ENCODE measurements at regions not wholly inside any gene's neighbourhood (a gene's known extent, or its start where the extent isn't known, plus 50 kb on each side); places are given as distances from the start of the nearest gene placed in this dataset.

GRCh38 chr1:30342535-30343141 is 380.7 kb downstream of the MATN1 start:
- TF ChIP-seq, protein P1, sequence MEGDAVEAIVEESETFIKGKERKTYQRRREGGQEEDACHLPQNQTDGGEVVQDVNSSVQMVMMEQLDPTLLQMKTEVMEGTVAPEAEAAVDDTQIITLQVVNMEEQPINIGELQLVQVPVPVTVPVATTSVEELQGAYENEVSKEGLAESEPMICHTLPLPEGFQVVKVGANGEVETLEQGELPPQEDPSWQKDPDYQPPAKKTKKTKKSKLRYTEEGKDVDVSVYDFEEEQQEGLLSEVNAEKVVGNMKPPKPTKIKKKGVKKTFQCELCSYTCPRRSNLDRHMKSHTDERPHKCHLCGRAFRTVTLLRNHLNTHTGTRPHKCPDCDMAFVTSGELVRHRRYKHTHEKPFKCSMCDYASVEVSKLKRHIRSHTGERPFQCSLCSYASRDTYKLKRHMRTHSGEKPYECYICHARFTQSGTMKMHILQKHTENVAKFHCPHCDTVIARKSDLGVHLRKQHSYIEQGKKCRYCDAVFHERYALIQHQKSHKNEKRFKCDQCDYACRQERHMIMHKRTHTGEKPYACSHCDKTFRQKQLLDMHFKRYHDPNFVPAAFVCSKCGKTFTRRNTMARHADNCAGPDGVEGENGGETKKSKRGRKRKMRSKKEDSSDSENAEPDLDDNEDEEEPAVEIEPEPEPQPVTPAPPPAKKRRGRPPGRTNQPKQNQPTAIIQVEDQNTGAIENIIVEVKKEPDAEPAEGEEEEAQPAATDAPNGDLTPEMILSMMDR (IDR thresholded peaks at IDR 0.05; ENCODE audit: low read depth, low read length, missing control alignments) = no peak
- H3K4me3 ChIP-seq (ENCODE audit: low read depth, low read length) = no peak overlapping the region
- DNase-seq (ENCODE audit: low read depth) = no peak

GRCh38 chr1:30340934-30341333 is 382.5 kb downstream of the MATN1 start:
- TF ChIP-seq, protein P1 (IDR thresholded peaks at IDR 0.05; ENCODE audit: low read depth, low read length, missing control alignments) = no peak
- no peak for DNase-seq (ENCODE audit: low read depth)
- H3K4me3 ChIP-seq (ENCODE audit: low read depth, low read length) = no peak overlapping the region

DNA sequence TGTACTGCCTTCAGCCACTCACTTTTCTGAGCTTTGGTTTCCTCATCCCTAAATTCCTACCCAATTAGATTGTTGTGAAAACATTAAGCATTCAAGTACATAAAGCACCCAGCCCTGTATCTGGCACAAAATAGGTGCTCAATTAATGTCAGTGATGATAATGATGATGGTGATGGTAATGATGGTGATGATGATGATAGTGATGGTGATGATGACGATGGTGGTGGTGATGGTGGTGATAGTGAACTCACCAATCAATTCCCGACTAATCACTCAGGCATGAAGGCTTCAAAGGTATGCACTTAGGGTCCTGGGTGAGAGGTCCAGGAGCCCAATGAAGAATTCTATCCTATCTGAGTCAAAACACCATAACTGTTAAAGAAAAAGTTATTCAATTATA is 383.5 kb downstream of the MATN1 start:
- TF ChIP-seq, protein P1 (IDR thresholded peaks at IDR 0.05; ENCODE audit: low read depth, low read length, missing control alignments) = no peak

DNA sequence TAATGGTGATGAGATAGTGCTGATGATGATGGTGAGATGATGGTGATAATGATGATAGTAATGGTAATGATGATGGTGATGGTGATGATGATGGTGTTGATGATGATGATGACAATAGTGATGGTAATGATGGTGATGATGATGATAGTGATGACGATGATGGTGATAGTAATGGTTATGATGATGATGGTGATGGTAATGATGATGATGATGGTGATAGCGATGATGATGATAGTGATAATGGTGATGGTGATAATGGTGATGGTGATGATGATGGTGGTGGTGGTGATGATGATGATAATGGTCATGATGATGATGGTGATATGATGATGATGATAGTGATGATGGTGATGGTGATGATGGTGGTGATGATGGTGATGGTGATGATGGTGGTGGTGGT is 384.6 kb downstream of the MATN1 start:
- no peak for DNase-seq (ENCODE audit: low read depth)
- TF ChIP-seq, protein P1 (IDR thresholded peaks at IDR 0.05; ENCODE audit: low read depth, low read length, missing control alignments) = no peak

More for the DNA sequence above, 383.5 kb downstream of the MATN1 start:
- no peak for DNase-seq (ENCODE audit: low read depth)
- H3K4me3 ChIP-seq (ENCODE audit: low read depth, low read length) = no peak overlapping the region

GRCh38 chr1:30337324-30337620 is 386.1 kb downstream of the MATN1 start:
- TF ChIP-seq, protein P1 (IDR thresholded peaks at IDR 0.05; ENCODE audit: low read depth, low read length, missing control alignments) = no peak
- no peak overlapping the region for H3K4me3 ChIP-seq (ENCODE audit: low read depth, low read length)
- no peak for DNase-seq (ENCODE audit: low read depth)

More for the DNA sequence above, 384.6 kb downstream of the MATN1 start:
- H3K4me3 ChIP-seq (ENCODE audit: low read depth, low read length) = no peak overlapping the region

GRCh38 chr1:30336550-30337323 is 386.6 kb downstream of the MATN1 start:
- no peak overlapping the region for H3K4me3 ChIP-seq (ENCODE audit: low read depth, low read length)
- no peak for DNase-seq (ENCODE audit: low read depth)
- TF ChIP-seq, protein P1 (IDR thresholded peaks at IDR 0.05; ENCODE audit: low read depth, low read length, missing control alignments) = no peak

GRCh38 chr1:30335997-30336390 is 387.4 kb downstream of the MATN1 start:
- TF ChIP-seq, protein P1 (IDR thresholded peaks at IDR 0.05; ENCODE audit: low read depth, low read length, missing control alignments) = no peak
- no peak overlapping the region for H3K4me3 ChIP-seq (ENCODE audit: low read depth, low read length)
- no peak for DNase-seq (ENCODE audit: low read depth)
